Left lobe of liver (tissue), 2 donors: ENCODE measurements at regions not wholly inside any gene's neighbourhood (a gene's known extent, or its start where the extent isn't known, plus 50 kb on each side); places are given as distances from the start of the nearest gene placed in this dataset.
"Not testable (repeated sequence)": the region's sequence is repeated elsewhere in the genome, so short reads cannot be mapped to it uniquely, and the experiment has no call there.

Experiments
- ATAC-seq: fragments of 200-7000 bp; cut with Tn5 transposase; one replicate; pipeline ENCODE4 v1.9.1; 2020; ENCODE audit warnings: mild to moderate bottlenecking, moderate library complexity
- DNase-seq: peaks from one replicate; pipeline ENCODE4 v3.0.0-alpha.2; 2020; ENCODE audit warnings: low spot score
- donor health status: DM: no; HTN: no; CAD: no; lungs with moderate emphysema.
- donor health status: DM: no; HTN: yes; CAD: no.

GRCh38 chrX:122857734-122858133 lies 326.3 kb upstream of the GRIA3 start:
- ATAC-seq, result no peak
- DNase-seq, result no peak

- DNase-seq (no peak), ATAC-seq (no peak)
Observed at GRCh38 chrX:122863067-122863466, 321.0 kb upstream of the GRIA3 start.

GRCh38 chrX:122866532-122866931 lies 317.5 kb upstream of the GRIA3 start:
- ATAC-seq (no peak), DNase-seq (no peak)

GRCh38 chrX:122868631-122869030 lies 315.4 kb upstream of the GRIA3 start:
- no peak for ATAC-seq
- DNase-seq, result no peak

- DNase-seq (no peak), ATAC-seq (no peak)
Observed at GRCh38 chrX:122869171-122869570, 314.9 kb upstream of the GRIA3 start.

GRCh38 chrX:122878269-122878668 lies 305.8 kb upstream of the GRIA3 start:
- no peak for ATAC-seq
- no peak for DNase-seq

GRCh38 chrX:122880952-122881351 lies 303.1 kb upstream of the GRIA3 start:
- DNase-seq, result no peak
- no peak for ATAC-seq

- no peak for ATAC-seq
- DNase-seq, result no peak
Observed at GRCh38 chrX:122890729-122891128, 293.3 kb upstream of the GRIA3 start.

- DNase-seq (no peak), ATAC-seq (no peak)
Observed at GRCh38 chrX:122906726-122907125, 277.4 kb upstream of the GRIA3 start.

- ATAC-seq, result no peak
- no peak for DNase-seq
Observed at GRCh38 chrX:122907375-122907774, 276.7 kb upstream of the GRIA3 start.

- ATAC-seq (no peak), DNase-seq (no peak)
Observed at GRCh38 chrX:122910697-122911096, 273.4 kb upstream of the GRIA3 start.

- ATAC-seq (no peak), DNase-seq (no peak)
Observed at GRCh38 chrX:122913134-122913533, 270.9 kb upstream of the GRIA3 start.

- ATAC-seq, result no peak
- DNase-seq, result no peak
Observed at GRCh38 chrX:122913764-122914163, 270.3 kb upstream of the GRIA3 start.

- no peak for DNase-seq
- no peak for ATAC-seq
Observed at GRCh38 chrX:122914256-122914655, 269.8 kb upstream of the GRIA3 start.

- ATAC-seq (no peak), DNase-seq (no peak)
Observed at GRCh38 chrX:122934131-122934530, 249.9 kb upstream of the GRIA3 start.

GRCh38 chrX:122940199-122940598 lies 243.9 kb upstream of the GRIA3 start:
- no peak for DNase-seq
- ATAC-seq, result no peak

GRCh38 chrX:122941806-122942205 lies 242.3 kb upstream of the GRIA3 start:
- no peak for DNase-seq
- no peak for ATAC-seq

GRCh38 chrX:122943918-122944317 lies 240.2 kb upstream of the GRIA3 start:
- ATAC-seq, result no peak

GRCh38 chrX:122945328-122945727 lies 238.8 kb upstream of the GRIA3 start:
- ATAC-seq, result no peak
- no peak for DNase-seq

More at GRCh38 chrX:122943918-122944317, 240.2 kb upstream of the GRIA3 start:
- no peak for DNase-seq

GRCh38 chrX:122972604-122973003 lies 211.5 kb upstream of the GRIA3 start:
- ATAC-seq (no peak), DNase-seq (no peak)

- no peak for ATAC-seq
- no peak for DNase-seq
Observed at GRCh38 chrX:122982521-122982920, 201.6 kb upstream of the GRIA3 start.

- not testable (repeated sequence) for DNase-seq, ATAC-seq
Observed at GRCh38 chrX:123002844-123003243, 181.2 kb upstream of the GRIA3 start.

GRCh38 chrX:123013141-123013540 lies 170.9 kb upstream of the GRIA3 start:
- ATAC-seq (no peak), DNase-seq (no peak)

- ATAC-seq (no peak), DNase-seq (no peak)
Observed at GRCh38 chrX:123036401-123036800, 147.7 kb upstream of the GRIA3 start.
